ENCODE measurements at regions not wholly inside any gene's neighbourhood (a gene's known extent, or its start where the extent isn't known, plus 50 kb on each side); places are given as distances from the start of the nearest gene placed in this dataset.
A peak's percentile ranks its signal among the peaks of the same experiment; 100 is the strongest.

DNA sequence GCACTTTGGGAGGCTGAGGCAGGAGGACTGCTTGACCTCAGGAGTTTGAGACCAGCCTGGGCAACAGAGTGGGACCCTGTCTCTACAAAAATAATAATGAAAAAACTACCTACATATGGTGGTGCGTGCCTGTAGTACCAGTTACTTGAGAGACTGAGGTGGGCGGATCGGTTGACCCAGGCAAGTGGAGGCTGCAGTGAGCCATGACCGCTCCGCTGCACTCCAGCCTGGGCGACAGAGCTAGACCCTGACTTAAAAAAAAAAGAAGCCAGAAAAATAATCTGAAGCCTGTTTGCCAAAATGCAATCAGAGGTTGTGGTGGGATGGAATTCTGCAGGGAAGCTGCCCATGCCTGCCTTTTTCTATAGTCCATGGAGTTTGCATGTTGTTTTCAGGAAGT, 50.4 kb upstream of the GGTA1 start:
- no peak overlapping the region for H3K4me3 ChIP-seq (ENCODE audit: low read depth, low read length)
- TF ChIP-seq, protein P1, sequence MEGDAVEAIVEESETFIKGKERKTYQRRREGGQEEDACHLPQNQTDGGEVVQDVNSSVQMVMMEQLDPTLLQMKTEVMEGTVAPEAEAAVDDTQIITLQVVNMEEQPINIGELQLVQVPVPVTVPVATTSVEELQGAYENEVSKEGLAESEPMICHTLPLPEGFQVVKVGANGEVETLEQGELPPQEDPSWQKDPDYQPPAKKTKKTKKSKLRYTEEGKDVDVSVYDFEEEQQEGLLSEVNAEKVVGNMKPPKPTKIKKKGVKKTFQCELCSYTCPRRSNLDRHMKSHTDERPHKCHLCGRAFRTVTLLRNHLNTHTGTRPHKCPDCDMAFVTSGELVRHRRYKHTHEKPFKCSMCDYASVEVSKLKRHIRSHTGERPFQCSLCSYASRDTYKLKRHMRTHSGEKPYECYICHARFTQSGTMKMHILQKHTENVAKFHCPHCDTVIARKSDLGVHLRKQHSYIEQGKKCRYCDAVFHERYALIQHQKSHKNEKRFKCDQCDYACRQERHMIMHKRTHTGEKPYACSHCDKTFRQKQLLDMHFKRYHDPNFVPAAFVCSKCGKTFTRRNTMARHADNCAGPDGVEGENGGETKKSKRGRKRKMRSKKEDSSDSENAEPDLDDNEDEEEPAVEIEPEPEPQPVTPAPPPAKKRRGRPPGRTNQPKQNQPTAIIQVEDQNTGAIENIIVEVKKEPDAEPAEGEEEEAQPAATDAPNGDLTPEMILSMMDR (IDR thresholded peaks at IDR 0.05; ENCODE audit: insufficient read depth, low read length, missing control alignments), result no peak
- no peak for DNase-seq (ENCODE audit: low read depth, low spot score)
- ChIA-PET POLR2A (no interaction called here), CTCF (interaction anchor here (0.6 to 6.3 kb wide), 44 partner anchors 8 to 576 kb away, joined by 3 to 86 read pairs (median 4); no protein-coding TSS in a partner anchor)

DNA sequence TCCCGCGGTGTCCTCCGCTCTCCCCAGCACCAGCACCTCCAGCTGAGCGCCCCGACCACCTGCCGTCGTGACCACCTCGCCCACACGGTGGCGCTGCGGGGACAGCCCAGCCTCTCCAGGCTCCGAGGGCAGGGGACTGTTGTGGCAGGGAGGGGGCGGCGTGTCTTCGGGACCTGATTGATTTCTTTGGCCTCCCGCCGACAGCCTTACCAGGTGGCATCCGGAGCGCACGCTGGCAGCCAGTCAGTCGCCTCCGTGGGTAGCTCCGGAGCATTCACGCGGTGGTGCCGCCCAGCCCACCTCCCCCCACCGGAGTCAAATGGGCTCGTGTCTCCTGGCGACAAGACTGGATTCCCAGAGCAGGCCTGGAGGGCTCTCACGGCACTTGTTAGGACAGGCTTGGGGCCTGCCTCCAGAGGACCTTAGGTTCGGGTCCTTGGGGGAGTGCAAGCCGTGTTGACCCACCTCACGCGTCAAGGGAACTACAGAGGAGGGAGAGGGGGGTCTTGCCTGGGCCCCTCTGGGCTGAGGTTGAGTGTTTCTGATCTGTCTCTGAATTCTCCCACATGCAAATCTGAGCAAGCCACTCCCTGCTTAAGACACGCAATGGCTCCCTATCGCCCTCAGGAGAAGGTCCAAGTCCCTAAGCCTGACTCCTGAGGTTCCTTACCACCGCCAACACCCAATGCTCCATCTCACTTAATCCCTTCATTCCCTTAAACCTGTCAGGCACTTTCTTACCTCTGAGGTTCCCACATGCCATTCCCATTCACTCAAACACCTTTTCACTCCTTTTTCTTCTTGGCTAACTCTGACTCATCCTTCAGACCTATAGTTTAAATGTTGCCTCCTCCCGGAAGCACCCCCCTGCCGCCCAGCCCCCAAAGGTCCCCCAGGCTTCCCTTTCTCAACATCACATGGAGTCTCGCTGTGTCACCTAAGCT, 51.2 kb upstream of the GGTA1 start:
- peak overlapping the region; percentile 54 for H3K4me3 ChIP-seq (ENCODE audit: low read depth, low read length)
- ChIA-PET POLR2A (no interaction called here), CTCF (interaction anchor here (0.6 to 6.3 kb wide), 48 partner anchors 7 to 575 kb away, joined by 3 to 86 read pairs (median 4); no protein-coding TSS in a partner anchor)
- TF ChIP-seq, protein P1 (IDR thresholded peaks at IDR 0.05; ENCODE audit: insufficient read depth, low read length, missing control alignments), result peak; percentile 95
- no peak for DNase-seq (ENCODE audit: low read depth, low spot score)

DNA sequence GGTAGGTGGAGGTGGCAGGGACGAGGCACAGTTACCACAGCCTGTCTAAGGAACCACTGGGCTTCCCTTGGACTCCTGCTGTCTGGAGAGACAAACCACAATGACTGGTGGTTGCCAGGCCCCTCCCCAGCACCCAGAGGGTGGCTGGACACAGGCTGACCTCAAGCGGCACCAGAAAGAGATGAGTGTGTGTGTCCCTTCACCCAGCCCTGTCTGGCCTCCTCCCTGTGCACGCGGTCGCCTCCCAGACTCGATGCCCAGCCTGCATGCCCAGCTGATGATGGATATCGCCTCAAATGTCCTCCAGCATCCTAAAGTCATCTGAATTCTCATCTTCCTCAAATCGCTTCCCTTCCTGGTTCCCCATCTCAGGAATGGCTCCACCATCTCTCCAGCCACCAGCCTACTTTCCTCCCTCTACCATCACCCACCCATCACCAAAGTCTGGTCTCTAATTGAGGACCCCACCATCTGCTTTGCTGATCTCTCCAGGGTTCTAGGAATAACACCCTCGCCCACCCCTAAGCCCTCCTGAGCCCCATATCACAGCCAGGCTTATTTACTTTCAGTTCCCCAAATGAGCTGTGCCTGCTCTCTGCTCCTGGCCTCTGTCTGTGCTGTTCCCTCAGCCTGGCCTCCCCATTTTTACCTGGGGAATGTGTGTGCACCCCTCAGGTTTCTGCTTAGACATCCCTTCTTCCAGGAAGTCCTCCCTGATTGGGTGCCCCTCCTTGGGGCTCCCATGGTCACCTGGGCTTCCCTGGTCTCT, 52.5 kb upstream of the GGTA1 start:
- ChIA-PET CTCF (interaction anchor here (1.6 to 2.2 kb wide), 6 partner anchors 20 to 433 kb away, joined by 4 to 16 read pairs (median 8); no protein-coding TSS in a partner anchor), POLR2A (no interaction called here)
- no peak overlapping the region for H3K4me3 ChIP-seq (ENCODE audit: low read depth, low read length)
- DNase-seq (ENCODE audit: low read depth, low spot score), result no peak
- TF ChIP-seq, protein P1 (IDR thresholded peaks at IDR 0.05; ENCODE audit: insufficient read depth, low read length, missing control alignments), result no peak

DNA sequence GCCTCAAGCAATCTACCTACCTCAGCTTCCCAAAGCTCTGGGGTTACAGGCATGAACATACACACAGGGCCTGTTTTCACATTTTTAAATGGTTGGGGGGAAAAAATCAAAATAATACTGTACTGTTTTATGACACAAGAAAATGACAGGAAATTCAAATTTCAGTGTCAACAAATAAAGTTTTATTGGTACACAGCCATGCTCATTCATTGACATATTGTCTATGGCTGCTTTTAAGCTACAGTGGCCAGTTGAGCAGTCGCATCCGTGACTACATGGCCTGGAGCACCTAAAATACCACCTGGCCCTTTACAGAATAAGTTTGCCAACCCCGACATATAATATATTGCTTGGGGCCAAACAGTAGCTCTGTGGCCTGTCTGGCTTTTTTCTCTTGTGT, 56.4 kb upstream of the GGTA1 start:
- H3K4me3 ChIP-seq (ENCODE audit: low read depth, low read length), result no peak overlapping the region
- TF ChIP-seq, protein P1 (IDR thresholded peaks at IDR 0.05; ENCODE audit: insufficient read depth, low read length, missing control alignments), result no peak
- CTCF ChIA-PET, result interaction anchor here (0.8 to 5.4 kb wide), 15 partner anchors 10 to 537 kb away, joined by 3 to 65 read pairs (median 4); partner anchors contain the start of gene TTLL11
- POLR2A ChIA-PET, result interaction anchor here (0.7 to 0.9 kb wide), 2 partner anchors 10 to 42 kb away, joined by 3 to 4 read pairs; no protein-coding TSS in a partner anchor
- DNase-seq (ENCODE audit: low read depth, low spot score), result no peak

DNA sequence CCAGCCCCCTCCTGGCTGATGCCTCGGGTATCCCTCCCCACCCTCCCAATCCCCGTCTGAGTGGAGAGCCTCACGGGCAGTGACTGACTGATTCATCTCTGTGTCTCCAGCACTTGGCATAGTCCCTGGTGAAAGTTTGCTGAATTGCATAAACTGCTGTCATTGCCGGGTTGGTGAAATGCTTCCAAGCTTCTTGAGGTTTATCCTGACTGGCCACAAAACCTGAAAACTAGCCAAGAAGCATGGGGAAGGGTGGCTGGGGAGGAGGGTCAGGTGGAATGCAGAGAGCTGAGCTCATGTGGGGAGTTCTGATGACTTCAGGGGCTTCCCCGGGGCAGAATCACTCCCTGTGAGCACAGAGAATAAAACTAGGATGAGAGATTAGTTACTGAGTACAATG, 56.9 kb upstream of the GGTA1 start:
- H3K4me3 ChIP-seq (ENCODE audit: low read depth, low read length), result no peak overlapping the region
- DNase-seq (ENCODE audit: low read depth, low spot score), result peak; percentile 96
- ChIA-PET CTCF (interaction anchor here (0.9 to 5.4 kb wide), 14 partner anchors 10 to 449 kb away, joined by 3 to 65 read pairs (median 8); no protein-coding TSS in a partner anchor), POLR2A (interaction anchor here (0.7 to 1.5 kb wide), 3 partner anchors 10 to 42 kb away, joined by 3 to 6 read pairs (median 4); no protein-coding TSS in a partner anchor)
- TF ChIP-seq, protein P1 (IDR thresholded peaks at IDR 0.05; ENCODE audit: insufficient read depth, low read length, missing control alignments), result no peak
